Stimulated activated CD4-positive, alpha-beta T cell treated with anti-CD3 and anti-CD28 coated beads, Interleukin-4, amount 100 ng/mL, for 48 hours (primary cell): ENCODE measurements at regions not wholly inside any gene's neighbourhood (a gene's known extent, or its start where the extent isn't known, plus 50 kb on each side); places are given as distances from the start of the nearest gene placed in this dataset.

Experiments used
- DNase-seq, 2 donors: peaks; one replicate each; pipeline ENCODE4 v3.0.0-alpha.2; 2020; ENCODE audit warnings: low read depth in 2 of 2

- DNase-seq, result no peak
These were observed 97.9 kb downstream of the MAFB start for GRCh38 chr20:40591119-40591518.

- DNase-seq, result no peak
These were observed 99.5 kb downstream of the MAFB start for GRCh38 chr20:40589581-40589980.

- DNase-seq, result no peak
These were observed 100.1 kb downstream of the MAFB start for GRCh38 chr20:40588891-40589290.

- DNase-seq, result no peak
These were observed 102.0 kb downstream of the MAFB start for GRCh38 chr20:40587038-40587437.

- no peak for DNase-seq
These were observed 104.8 kb downstream of the MAFB start for GRCh38 chr20:40584130-40584809.

GRCh38 chr20:40583636-40584035 lies 105.4 kb downstream of the MAFB start:
- no peak for DNase-seq

GRCh38 chr20:40583205-40583604 lies 105.8 kb downstream of the MAFB start:
- no peak for DNase-seq

- no peak for DNase-seq
These were observed 106.5 kb downstream of the MAFB start for GRCh38 chr20:40582531-40582930.

GRCh38 chr20:40579701-40580100 lies 109.3 kb downstream of the MAFB start:
- DNase-seq, result no peak

GRCh38 chr20:40578961-40579360 lies 110.1 kb downstream of the MAFB start:
- no peak for DNase-seq

- no peak for DNase-seq
These were observed 113.2 kb downstream of the MAFB start for GRCh38 chr20:40575851-40576250.

GRCh38 chr20:40572251-40572650 lies 116.8 kb downstream of the MAFB start:
- DNase-seq, result no peak

- no peak for DNase-seq
These were observed 117.4 kb downstream of the MAFB start for GRCh38 chr20:40571639-40572038.

- DNase-seq, result no peak
These were observed 120.8 kb downstream of the MAFB start for GRCh38 chr20:40568200-40568599.

GRCh38 chr20:40565682-40566040 lies 123.4 kb downstream of the MAFB start:
- no peak for DNase-seq

- DNase-seq, result no peak
These were observed 123.9 kb downstream of the MAFB start for GRCh38 chr20:40565001-40565681.

GRCh38 chr20:40563296-40563950 lies 125.6 kb downstream of the MAFB start:
- no peak for DNase-seq

- no peak for DNase-seq
These were observed 127.0 kb downstream of the MAFB start for GRCh38 chr20:40562031-40562430.

GRCh38 chr20:40561187-40561586 lies 127.8 kb downstream of the MAFB start:
- no peak for DNase-seq

GRCh38 chr20:40558212-40558611 lies 130.8 kb downstream of the MAFB start:
- DNase-seq, result no peak

- no peak for DNase-seq
These were observed 137.9 kb downstream of the MAFB start for GRCh38 chr20:40551125-40551530.

GRCh38 chr20:40547483-40548091 lies 141.4 kb downstream of the MAFB start:
- no peak for DNase-seq

GRCh38 chr20:40545478-40545877 lies 143.6 kb downstream of the MAFB start:
- no peak for DNase-seq
